ENCODE measurements at regions not wholly inside any gene's neighbourhood (a gene's known extent, or its start where the extent isn't known, plus 50 kb on each side); places are given as distances from the start of the nearest gene placed in this dataset.

GRCh38 chr4:62407534-62407933 lies 1207.4 kb downstream of the ADGRL3 start:
- no peaks in the 10 kb centered on the region for H3K36me3 Mint-ChIP-seq (ENCODE audit: insufficient read depth, unreplicated experiment)
- no peak overlapping the region for H3K4me3 Mint-ChIP-seq (ENCODE audit: low read depth, unreplicated experiment)
- CTCF ChIA-PET, result no interaction called here
- no peaks in the 10 kb centered on the region for H3K27me3 Mint-ChIP-seq (ENCODE audit: unreplicated experiment)
- TF ChIP-seq CTCF (IDR thresholded peaks at IDR 0.05; ENCODE audit: unreplicated experiment), result no peak
- no TSS peak for BruUV-seq (replicated peaks)
- peaks cover 8% of the 10 kb centered on the region for H3K9me3 Mint-ChIP-seq (ENCODE audit: low read depth, unreplicated experiment)
- H3K4me1 Mint-ChIP-seq (ENCODE audit: low read depth, unreplicated experiment), result no peaks in the 10 kb centered on the region
- intact Hi-C loops (cut with micrococcal nuclease; ENCODE audit: unreplicated experiment), result no loop called here
- H3K27ac Mint-ChIP-seq (ENCODE audit: unreplicated experiment), result no peak overlapping the region
- DNase-seq, result no peak

- intact Hi-C loops (cut with micrococcal nuclease; ENCODE audit: unreplicated experiment), result no loop called here
Measured at GRCh38 chr4:62402088-62402806, 1202.1 kb downstream of the ADGRL3 start.

GRCh38 chr4:62399242-62399641 lies 1199.1 kb downstream of the ADGRL3 start:
- no peak for DNase-seq
- Mint-ChIP-seq H3K9me3 (ENCODE audit: low read depth, unreplicated experiment) (peaks cover 6% of the 10 kb centered on the region), H3K27me3 (ENCODE audit: unreplicated experiment) (no peaks in the 10 kb centered on the region), H3K4me1 (ENCODE audit: low read depth, unreplicated experiment) (no peaks in the 10 kb centered on the region), H3K36me3 (ENCODE audit: insufficient read depth, unreplicated experiment) (no peaks in the 10 kb centered on the region), H3K4me3 (ENCODE audit: low read depth, unreplicated experiment) (no peak overlapping the region), H3K27ac (ENCODE audit: unreplicated experiment) (no peak overlapping the region)
- intact Hi-C loops (cut with micrococcal nuclease; ENCODE audit: unreplicated experiment), result no loop called here
- no peak for TF ChIP-seq CTCF (IDR thresholded peaks at IDR 0.05; ENCODE audit: unreplicated experiment)
- no TSS peak for BruUV-seq (replicated peaks)
- CTCF ChIA-PET, result no interaction called here

More at GRCh38 chr4:62402088-62402806, 1202.1 kb downstream of the ADGRL3 start:
- Mint-ChIP-seq H3K4me3 (ENCODE audit: low read depth, unreplicated experiment) (no peak overlapping the region), H3K27ac (ENCODE audit: unreplicated experiment) (no peak overlapping the region), H3K36me3 (ENCODE audit: insufficient read depth, unreplicated experiment) (no peaks in the 10 kb centered on the region), H3K27me3 (ENCODE audit: unreplicated experiment) (no peaks in the 10 kb centered on the region), H3K9me3 (ENCODE audit: low read depth, unreplicated experiment) (peaks cover 2% of the 10 kb centered on the region), H3K4me1 (ENCODE audit: low read depth, unreplicated experiment) (no peaks in the 10 kb centered on the region)
- TF ChIP-seq CTCF (IDR thresholded peaks at IDR 0.05; ENCODE audit: unreplicated experiment), result no peak
- CTCF ChIA-PET, result no interaction called here
- no peak for DNase-seq
- no TSS peak for BruUV-seq (replicated peaks)

- TF ChIP-seq CTCF (IDR thresholded peaks at IDR 0.05; ENCODE audit: unreplicated experiment), result no peak
- no peaks in the 10 kb centered on the region for H3K27me3 Mint-ChIP-seq (ENCODE audit: unreplicated experiment)
- H3K9me3 Mint-ChIP-seq (ENCODE audit: low read depth, unreplicated experiment), result peaks cover 10% of the 10 kb centered on the region
- CTCF ChIA-PET, result no interaction called here
- no TSS peak for BruUV-seq (replicated peaks)
- H3K36me3 Mint-ChIP-seq (ENCODE audit: insufficient read depth, unreplicated experiment), result no peaks in the 10 kb centered on the region
- no peaks in the 10 kb centered on the region for H3K4me1 Mint-ChIP-seq (ENCODE audit: low read depth, unreplicated experiment)
- no peak overlapping the region for H3K27ac Mint-ChIP-seq (ENCODE audit: unreplicated experiment)
- DNase-seq, result no peak
- H3K4me3 Mint-ChIP-seq (ENCODE audit: low read depth, unreplicated experiment), result no peak overlapping the region
- intact Hi-C loops (cut with micrococcal nuclease; ENCODE audit: unreplicated experiment), result no loop called here
Measured at GRCh38 chr4:62398318-62398717, 1198.2 kb downstream of the ADGRL3 start.
